ES-I3 (cell line): ENCODE measurements at regions not wholly inside any gene's neighbourhood (a gene's known extent, or its start where the extent isn't known, plus 50 kb on each side); places are given as distances from the start of the nearest gene placed in this dataset.

Experiments
- H3K36me3 ChIP-seq: 2 replicates; pipeline ENCODE4 v1.6.1; 2013; ENCODE audit warnings: mild to moderate bottlenecking, low read length, control low read depth, moderate library complexity; ENCODE audit not compliant: insufficient read depth
- H3K4me1 ChIP-seq: 2 replicates; pipeline ENCODE4 v1.6.1; 2013; ENCODE audit warnings: mild to moderate bottlenecking, control low read depth, low read length; ENCODE audit not compliant: insufficient read depth
- H3K9ac ChIP-seq: 2 replicates; pipeline ENCODE4 v1.6.1; 2013; ENCODE audit warnings: low read depth, mild to moderate bottlenecking, low read length, moderate library complexity
- H3K9me3 ChIP-seq: 2 replicates; pipeline ENCODE4 v1.6.1; 2013; ENCODE audit warnings: mild to moderate bottlenecking, low read length, moderate library complexity; ENCODE audit not compliant: control insufficient read depth, insufficient read depth

DNA sequence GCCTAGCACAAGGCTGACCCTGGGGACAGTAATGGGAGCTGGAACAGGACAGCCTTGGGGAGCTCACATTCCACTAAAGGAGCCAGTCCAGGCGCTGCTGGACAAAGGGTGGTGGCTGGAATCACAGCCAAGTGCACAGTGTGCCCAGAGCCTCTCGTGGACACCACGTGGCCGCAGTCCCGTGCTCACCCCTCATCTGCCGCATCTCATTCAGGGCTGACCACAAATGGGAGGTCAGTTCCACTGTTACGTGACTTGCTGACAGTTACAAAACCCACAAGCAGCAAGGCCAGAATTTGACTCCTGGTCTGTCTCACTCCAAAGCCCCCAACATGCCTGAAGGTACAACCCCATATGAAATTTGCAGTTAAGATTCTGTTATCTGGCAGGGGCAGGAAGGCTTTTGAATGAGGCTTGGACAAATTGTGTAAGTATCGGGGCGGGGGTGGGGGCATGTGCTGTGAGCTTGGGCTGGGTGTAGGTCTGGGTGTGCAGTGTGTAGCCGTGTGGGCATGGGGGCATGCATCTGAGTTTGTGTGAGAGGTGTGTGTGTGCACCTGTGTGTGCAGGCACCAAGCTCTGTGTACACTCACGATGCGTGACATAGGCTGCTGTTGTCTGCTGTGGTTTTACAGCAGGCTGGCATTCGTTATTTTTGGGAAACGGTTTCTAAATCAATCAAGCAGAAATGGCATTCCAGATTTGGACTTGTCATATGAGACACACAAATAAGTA is 301.7 kb downstream of the BRD1 start:
- H3K9me3 ChIP-seq = 0 out of 2 replicates have a peak, but pooled peaks cover 4% of the 10 kb centered on the region
- H3K4me1 ChIP-seq = no peaks in the 10 kb centered on the region
- no peak overlapping the region for H3K9ac ChIP-seq
- no peaks in the 10 kb centered on the region for H3K36me3 ChIP-seq

DNA sequence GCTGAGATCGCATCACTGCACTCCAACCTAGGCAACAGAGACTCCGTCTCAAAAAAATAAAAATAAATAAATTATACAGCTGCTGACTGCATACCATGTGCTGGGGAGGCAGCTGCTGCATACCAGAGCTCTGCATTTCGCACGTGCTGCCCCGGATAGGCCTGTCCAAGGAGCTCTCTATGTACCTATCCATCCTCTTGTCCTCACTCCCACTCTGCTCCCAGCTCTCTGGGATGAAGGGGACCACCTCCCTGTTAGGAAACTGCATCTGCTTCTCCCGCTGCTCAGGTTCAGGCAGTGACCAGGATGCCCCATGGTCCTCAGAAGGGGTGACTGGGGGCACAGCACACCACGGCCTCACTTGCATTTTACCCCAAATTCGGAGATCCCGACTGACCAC is 302.3 kb downstream of the BRD1 start:
- Histone ChIP-seq H3K4me1 (no peaks in the 10 kb centered on the region), H3K9ac (no peak overlapping the region), H3K36me3 (no peaks in the 10 kb centered on the region), H3K9me3 (0 out of 2 replicates have a peak, but pooled peaks cover 4% of the 10 kb centered on the region)

DNA sequence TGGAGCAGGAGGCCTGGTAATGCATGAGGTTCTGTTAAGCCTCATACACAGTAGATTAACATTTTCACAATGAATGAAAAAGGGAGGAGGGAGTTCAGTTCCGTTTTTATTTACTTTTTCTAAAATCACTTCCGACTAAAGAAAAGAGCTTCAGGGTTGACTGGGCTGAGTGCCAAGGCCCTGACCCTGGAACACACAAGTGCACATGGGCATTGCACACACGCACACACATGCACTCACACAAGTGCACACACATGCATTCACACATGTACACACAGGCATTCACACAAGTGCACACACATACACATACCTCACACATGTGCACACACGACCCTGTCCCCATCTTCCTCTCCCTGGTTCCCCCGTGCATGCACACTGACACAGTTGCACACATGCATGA is 303.3 kb downstream of the BRD1 start:
- Histone ChIP-seq H3K9ac (no peak overlapping the region), H3K36me3 (no peaks in the 10 kb centered on the region), H3K9me3 (no peaks in the 10 kb centered on the region), H3K4me1 (no peaks in the 10 kb centered on the region)

DNA sequence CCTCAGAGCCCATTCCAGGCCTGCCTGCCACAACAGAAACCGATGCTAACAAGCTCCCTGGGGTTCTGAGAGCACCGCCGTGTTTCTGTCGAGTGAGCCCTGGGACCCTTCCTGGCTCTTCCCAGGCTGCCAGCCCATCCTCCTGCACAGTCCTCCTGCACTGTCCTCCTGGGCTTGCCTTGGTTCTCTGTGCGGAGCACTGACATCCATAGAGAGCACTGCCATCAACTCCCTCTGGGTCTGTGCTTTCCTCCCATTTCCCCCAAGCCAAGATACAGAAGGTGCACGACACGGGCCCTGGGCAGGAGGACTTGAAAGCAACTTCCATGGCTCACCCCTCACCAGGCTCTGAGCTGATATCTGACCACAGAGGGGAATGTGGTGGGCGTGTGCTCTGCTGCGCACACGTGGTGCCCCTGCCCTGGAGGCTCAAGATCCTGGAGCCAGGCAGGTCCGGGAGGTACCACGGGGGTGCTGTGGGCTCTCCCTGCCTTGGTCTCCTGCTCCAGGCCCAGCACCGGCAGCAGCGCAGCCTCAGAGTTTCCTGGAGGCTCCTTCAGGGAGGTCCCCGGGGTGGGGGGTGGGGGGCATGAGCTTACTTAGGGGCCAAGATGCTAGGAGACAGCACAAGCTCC is 304.2 kb downstream of the BRD1 start:
- H3K36me3 ChIP-seq = no peaks in the 10 kb centered on the region
- no peaks in the 10 kb centered on the region for H3K4me1 ChIP-seq
- no peak overlapping the region for H3K9ac ChIP-seq
- no peaks in the 10 kb centered on the region for H3K9me3 ChIP-seq

DNA sequence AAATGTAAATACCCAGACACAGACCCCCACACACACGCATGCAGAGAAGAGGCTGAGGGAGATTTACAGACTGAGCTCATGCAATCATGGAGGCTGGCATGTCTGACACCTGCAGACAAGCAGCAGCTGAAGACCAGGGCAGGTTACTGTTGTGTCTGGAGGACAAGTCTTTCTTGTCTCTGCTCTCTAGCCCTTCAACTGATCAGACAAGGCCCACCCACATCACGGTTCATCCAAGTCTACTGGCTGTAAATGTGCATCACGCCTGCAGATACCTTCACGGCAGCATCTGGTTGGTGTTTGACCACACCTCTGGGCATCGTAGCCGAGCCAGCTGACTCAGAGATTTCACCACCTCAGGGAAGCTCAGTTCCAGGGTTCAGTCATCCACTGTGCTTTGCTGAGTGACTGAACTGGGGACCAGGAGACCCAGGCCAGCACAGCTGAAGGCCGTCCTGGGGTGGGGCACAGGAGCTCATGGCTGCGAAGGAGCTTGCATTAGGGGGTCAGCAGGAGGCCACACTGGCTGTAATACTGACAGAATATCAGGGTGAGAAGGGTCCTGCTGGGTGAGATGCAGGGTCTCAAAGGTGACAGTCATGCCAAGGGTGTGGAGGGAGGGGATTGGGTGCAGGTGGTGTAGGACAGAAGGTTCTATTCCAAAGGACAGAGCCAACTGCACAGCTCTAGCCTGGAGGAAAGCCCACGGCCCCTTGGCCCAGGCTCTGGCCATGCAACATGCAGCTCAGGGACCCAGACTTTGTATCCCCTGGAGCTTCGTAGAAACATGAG is 304.9 kb downstream of the BRD1 start:
- Histone ChIP-seq H3K9me3 (no peaks in the 10 kb centered on the region), H3K9ac (no peak overlapping the region), H3K36me3 (no peaks in the 10 kb centered on the region), H3K4me1 (no peaks in the 10 kb centered on the region)

DNA sequence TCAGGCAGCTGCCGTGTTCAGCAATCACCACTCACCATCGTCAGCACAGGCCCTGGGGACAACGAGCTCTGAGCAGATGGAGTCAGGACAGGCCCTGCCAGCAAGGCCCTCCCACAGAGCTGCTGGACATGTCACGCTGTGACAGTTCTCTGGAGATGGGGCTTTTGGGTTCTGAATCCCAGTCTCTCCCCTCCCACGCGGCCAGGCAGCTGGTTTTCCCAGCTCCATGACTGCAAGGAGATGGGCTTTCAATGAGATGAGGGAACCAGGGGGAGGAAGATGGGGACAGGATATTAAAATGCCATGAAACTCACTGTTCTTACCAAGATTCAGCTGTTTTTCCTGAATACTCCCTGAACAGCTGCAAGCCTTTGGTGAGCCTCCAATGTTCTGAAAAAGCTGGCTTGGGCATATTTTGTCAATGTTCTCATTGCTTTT is 305.9 kb downstream of the BRD1 start:
- Histone ChIP-seq H3K9ac (no peak overlapping the region), H3K36me3 (no peaks in the 10 kb centered on the region), H3K9me3 (no peaks in the 10 kb centered on the region), H3K4me1 (no peaks in the 10 kb centered on the region)

DNA sequence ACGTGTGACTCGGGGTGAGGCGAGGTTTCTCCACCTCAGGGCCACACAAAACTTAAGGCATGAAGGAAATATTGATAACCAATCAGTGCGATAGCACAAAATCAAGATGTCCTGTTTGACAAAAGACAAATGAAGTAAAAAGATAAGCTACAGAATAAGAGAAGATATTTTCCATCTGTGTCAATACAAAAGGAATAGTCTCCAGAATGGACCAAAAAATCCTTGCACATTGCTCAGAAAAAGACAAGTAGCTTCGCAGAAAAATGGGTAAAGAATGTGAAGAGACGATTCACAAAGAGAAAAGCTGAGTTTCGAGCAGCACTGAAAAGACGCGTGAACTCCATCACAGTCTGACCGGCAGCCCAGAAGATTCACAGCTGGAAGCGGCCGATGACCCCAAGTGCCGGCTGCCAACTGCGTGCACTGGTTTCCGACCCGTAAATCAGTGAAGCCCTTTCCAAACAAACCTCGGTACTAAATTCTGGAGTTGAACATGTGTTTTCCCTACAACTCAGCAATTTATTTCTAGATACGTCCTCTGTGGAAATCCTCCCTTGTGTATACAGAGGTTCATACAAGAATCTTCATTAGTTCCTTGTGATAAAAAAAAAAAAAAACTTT is 308.4 kb downstream of the BRD1 start:
- Histone ChIP-seq H3K4me1 (no peaks in the 10 kb centered on the region), H3K9ac (no peak overlapping the region), H3K36me3 (no peaks in the 10 kb centered on the region), H3K9me3 (no peaks in the 10 kb centered on the region)

DNA sequence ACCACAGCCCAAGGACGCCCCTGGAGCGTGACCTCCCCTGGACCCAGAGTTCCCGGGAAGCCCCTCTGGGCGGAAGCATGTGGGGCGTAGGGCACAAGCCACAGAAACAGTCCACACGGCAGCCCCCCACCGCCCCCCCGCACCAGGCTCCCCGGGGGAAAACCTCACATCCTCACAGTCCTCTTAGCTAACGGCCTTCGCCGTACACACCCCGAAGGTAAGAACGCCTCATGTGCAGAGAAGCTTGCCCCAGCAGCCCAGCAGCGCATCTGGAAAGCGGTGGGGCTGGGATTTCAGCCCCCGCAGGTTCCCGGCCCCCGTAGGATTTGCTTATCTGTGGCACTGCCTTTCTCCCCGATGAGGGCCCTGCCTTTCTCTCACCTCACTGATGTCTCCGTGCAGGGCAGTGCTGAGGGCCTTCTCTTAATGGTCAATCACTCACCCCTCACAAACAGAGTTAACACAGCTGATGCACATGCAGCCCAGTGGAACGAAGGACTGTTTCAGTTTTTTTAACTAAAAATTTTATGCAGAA is 309.2 kb downstream of the BRD1 start:
- H3K4me1 ChIP-seq = no peaks in the 10 kb centered on the region
- H3K9me3 ChIP-seq = no peaks in the 10 kb centered on the region
- H3K36me3 ChIP-seq = no peaks in the 10 kb centered on the region
- H3K9ac ChIP-seq = no peak overlapping the region

DNA sequence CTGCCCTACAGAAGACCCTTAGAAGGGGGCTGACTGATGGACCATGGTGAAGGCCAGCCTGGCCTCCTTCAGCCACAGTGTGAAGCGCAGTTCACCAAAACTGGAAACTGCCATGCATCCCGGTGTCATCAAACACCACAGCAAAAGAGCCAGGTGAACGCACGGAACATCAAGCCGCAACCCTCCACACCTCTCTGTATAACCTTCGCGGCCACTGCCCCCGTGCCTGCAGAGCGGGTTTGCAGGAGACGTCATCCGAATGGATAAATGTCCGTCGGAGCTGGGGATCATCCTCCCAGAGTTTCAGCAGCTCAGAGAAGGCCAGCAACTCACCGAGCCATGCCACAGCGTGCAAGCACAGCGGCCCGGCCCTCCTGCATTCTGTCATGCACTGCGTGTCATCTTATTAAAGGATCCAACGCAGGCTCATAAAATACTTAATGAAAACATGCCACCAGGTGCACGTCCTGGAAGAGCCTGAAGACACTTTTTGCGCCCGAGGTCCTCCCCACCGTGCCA is 309.9 kb downstream of the BRD1 start:
- Histone ChIP-seq H3K36me3 (no peaks in the 10 kb centered on the region), H3K4me1 (peaks cover 4% of the 10 kb centered on the region; the same call in 1 of the 2 replicates), H3K9me3 (no peaks in the 10 kb centered on the region), H3K9ac (no peak overlapping the region)

DNA sequence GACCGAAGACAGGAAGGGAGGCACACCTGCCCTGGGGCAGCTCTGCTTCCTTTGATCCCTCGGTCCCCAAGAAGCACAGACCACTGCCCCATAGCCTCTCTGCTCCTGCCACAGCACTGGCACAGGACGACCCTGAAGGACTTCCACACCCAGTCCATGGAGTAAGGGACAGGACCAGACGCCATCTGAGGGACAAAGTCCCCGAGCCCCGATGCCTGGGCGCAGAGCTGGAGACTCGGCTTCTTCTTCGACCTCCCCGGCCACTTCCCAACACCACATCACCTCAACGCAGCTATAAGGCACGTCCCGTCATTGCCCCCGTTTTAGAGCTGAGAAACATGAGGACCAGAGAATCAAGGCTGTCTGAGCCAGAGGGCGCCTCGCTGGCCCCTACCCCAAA is 310.5 kb downstream of the BRD1 start:
- H3K4me1 ChIP-seq = peaks cover 8% of the 10 kb centered on the region; the same call in 1 of the 2 replicates

DNA sequence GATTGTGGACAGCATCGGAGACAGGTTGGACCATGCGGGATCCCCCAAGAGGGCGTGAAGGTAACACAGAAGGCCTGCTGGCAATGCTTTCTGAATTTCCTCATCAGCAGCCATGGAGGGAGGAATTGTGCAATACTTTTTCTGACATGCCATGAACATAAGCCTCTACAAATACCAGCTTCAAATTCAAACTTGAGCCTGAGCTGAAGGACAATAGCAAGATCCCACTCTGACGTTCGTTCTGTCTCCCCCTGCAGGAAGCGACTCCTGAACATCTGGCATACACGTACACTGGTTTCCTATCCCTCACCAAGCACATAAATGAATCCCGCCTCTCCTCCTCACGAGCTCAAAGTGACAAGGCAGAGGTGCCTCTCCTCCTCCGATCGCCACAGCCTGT is 312.2 kb downstream of the BRD1 start:
- no peaks in the 10 kb centered on the region for H3K36me3 ChIP-seq
- H3K9me3 ChIP-seq = peaks cover 3% of the 10 kb centered on the region; the same call in 1 of the 2 replicates
- no peak overlapping the region for H3K9ac ChIP-seq
- peaks cover 8% of the 10 kb centered on the region; the same call in 1 of the 2 replicates for H3K4me1 ChIP-seq

More for the DNA sequence above, 310.5 kb downstream of the BRD1 start:
- Histone ChIP-seq H3K9ac (no peak overlapping the region), H3K9me3 (no peaks in the 10 kb centered on the region), H3K36me3 (no peaks in the 10 kb centered on the region)

DNA sequence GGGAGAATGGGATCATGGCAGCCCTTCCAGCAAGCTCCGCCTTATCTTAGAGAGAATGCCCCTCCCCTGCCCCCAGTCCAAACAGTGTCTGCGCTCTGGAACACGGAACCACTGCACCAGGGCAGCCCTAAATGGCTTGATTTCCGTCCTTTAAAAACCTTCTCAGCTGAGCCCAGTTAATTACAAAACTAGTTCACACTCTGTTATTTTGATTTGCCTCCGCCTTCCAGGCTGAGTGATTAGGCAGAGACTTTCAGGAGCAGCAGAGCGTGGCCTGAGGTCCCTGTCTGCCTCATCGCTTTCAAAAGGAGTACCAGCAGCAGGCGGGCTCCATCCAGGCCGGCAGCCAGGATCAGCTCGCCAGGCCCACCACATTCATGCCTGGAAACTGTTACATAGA is 313.0 kb downstream of the BRD1 start:
- H3K9ac ChIP-seq = no peak overlapping the region
- H3K9me3 ChIP-seq = peaks cover 3% of the 10 kb centered on the region; the same call in 1 of the 2 replicates
- peaks cover 8% of the 10 kb centered on the region; the same call in 1 of the 2 replicates for H3K4me1 ChIP-seq
- no peaks in the 10 kb centered on the region for H3K36me3 ChIP-seq

DNA sequence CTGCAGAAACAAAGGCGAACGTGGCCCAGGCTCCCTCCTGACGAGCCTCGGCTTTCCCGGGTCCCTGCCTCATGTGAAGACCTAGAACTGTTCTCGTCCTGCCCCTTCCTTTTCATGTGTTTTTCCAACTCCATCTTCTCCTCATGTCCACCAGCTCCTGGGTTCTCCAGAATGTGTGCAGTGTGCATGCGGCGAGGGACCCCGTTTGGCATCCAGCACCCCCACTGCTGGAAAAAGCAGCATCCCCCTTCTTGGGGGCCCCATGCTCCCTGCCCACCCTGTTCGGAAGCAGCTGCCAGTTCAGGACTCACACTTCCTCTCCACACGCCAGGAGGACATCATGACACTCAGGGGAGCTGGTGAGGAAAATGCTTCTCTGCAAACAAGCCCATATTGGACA is 313.5 kb downstream of the BRD1 start:
- Histone ChIP-seq H3K9ac (no peak overlapping the region), H3K36me3 (no peaks in the 10 kb centered on the region), H3K4me1 (peaks cover 8% of the 10 kb centered on the region; the same call in 1 of the 2 replicates), H3K9me3 (peaks cover 3% of the 10 kb centered on the region; the same call in 1 of the 2 replicates)
